GM21381 (cell line): ENCODE measurements at regions not wholly inside any gene's neighbourhood (a gene's known extent, or its start where the extent isn't known, plus 50 kb on each side); places are given as distances from the start of the nearest gene placed in this dataset.

Source experiments
- ATAC-seq: cut with Tn5 transposase; IDR thresholded peaks from one replicate; pipeline ENCODE4 v1.9.1; 2021; ENCODE audit warnings: mild to moderate bottlenecking, moderate library complexity; ENCODE audit not compliant: unreplicated experiment

DNA sequence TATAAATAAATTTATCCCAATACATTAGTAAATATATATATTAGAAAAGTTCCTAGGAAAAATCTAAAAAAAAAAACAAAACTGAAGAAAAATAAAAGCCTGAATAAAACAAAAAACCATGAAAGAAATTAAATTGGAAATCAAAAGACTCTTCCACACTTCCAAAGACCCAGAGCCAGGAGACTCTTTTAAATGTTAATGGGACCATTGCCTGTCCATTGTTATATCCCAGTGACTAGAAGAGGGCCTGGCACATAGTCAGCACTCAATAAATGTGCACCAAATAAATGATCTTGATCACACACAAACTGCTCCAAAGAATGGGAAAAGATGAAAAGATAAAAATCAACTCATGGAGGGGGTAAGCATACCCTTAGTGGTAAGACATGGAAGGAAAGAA is 51.3 kb upstream of the CLDN18 start:
- no peak for ATAC-seq
